IPS-NIHi11 (cell line): ENCODE measurements at regions not wholly inside any gene's neighbourhood (a gene's known extent, or its start where the extent isn't known, plus 50 kb on each side); places are given as distances from the start of the nearest gene placed in this dataset.

ENCODE experiments used
- DNase-seq: peaks from one replicate; pipeline ENCODE4 v3.0.0; 2012; ENCODE audit warnings: mixed read lengths, low spot score

- no peak for DNase-seq
Measured at GRCh38 chr1:234701737-234702341, 91.9 kb upstream of the IRF2BP2 start.

DNA sequence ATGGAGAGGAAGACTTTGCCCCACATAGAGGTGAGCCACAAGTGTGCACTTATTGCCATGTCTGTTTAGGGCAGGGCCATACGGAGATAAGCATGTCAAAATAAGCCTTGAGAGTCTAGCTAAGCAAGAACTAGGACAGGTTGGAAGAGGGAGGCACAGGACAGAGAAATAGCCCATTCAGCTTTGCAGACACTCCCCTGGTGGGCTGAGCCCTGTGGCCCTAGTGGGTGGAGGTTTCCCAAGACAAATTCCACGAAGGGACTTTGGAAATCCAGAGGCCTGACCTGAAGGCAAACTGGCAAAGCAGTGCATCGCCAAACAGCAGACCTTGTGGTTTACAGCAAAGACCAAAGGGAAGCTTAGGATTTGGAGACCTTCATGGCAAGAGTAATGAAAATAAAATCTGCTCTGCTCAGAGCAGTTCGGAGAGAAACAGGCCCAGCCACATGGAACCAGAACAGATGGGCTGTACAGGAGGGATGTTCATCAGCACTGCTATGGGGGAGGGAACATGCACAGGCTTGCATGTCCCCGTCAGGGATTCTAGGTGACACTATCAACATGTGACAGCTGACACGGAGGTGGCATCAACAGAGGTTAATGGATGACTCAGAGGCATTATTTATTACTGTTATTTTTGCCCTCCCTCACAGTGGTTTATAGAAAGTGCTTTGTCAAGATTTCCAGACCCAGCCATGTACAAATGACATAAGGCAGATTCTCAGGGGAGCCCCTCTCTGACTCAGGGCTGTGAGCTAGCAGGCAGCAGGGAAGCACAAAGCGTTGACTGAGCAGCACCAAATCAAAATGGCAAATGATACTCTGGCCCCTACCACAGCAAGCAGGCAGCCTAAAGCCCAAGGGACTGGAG lies 90.1 kb upstream of the IRF2BP2 start:
- no peak for DNase-seq

DNA sequence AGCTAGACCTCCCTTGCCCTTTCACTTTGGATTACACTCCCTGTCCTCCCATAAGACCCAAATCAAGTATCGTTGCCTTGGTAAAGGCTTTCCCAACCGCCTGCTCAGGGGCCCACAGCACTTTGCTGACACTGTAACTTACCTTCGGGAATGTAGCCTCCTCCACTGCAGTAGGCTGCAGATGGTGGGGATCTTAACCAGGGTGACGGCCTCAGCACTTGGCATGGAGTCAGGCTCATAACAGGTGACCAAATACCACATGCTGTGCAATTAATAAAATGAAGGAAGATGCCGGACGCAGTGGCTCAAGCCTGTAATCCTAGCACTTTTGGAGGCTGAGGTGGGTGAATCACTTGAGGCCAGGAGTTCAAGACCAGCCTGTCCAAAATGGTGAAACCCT lies 88.7 kb upstream of the IRF2BP2 start:
- no peak for DNase-seq

GRCh38 chr1:234697741-234698140 lies 87.8 kb upstream of the IRF2BP2 start:
- DNase-seq = no peak

DNA sequence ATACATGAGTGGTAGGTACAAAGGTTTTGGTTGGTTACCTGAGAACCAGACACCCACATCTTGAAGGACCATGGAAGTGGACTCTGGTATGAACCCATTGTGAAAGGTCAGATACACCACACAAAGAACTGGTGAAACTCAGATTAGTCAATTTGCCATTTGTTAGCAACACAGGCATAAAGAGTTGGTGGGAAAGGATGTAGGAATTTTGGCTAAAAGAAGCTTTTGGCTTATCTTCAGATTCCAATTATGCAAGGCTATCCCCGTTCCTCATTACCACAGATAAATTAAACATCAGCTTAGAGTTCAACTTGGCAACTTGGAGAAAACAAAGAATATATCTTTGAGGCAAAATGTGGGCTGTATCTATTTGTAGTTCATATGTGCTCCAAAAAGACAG lies 87.0 kb upstream of the IRF2BP2 start:
- DNase-seq = no peak

GRCh38 chr1:234696148-234696576 lies 86.2 kb upstream of the IRF2BP2 start:
- no peak for DNase-seq

DNA sequence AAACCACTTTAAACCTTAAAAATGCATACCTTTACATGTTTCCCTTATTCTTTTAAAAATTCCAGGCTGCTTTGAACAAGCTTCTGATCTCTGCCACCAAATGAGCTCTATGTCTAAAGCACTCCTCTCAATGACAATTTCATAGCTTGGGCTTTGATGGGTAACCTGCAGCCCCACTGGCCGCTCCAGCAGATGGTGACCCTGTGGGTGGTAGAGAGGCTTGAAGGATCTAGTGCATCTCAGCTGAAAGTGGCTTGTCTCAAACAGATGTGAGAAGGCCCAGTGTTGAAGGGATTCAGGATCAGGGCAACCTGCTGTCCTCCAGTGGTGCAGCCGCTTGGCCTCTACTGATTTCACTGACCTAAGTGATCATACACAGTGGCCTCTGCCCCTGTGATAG lies 84.7 kb upstream of the IRF2BP2 start:
- no peak for DNase-seq

- no peak for DNase-seq
Measured at GRCh38 chr1:234692966-234693580, 83.1 kb upstream of the IRF2BP2 start.

DNA sequence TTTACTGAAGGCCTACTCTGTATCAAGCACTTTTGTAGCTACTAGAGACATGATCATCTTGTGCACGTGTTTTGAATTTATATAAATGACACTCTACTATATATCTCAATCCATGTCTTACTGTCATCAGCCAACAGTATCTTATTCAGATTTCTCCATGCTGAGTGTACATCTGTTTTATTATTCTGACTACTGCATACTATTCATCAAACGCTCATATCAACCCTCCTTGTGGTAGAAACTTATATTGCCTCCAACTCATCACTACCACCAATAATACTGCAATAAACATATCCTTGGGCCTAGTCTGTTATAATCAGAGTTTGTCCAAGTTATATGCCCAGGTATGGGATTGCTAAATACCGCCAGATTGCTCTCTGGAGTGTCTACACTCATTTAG lies 81.6 kb upstream of the IRF2BP2 start:
- DNase-seq = no peak

- no peak for DNase-seq
Measured at GRCh38 chr1:234690872-234691271, 80.9 kb upstream of the IRF2BP2 start.

GRCh38 chr1:234689236-234689635 lies 79.3 kb upstream of the IRF2BP2 start:
- no peak for DNase-seq

- no peak for DNase-seq
Measured at GRCh38 chr1:234687011-234687410, 77.0 kb upstream of the IRF2BP2 start.

- no peak for DNase-seq
Measured at GRCh38 chr1:234686035-234686434, 76.1 kb upstream of the IRF2BP2 start.

DNA sequence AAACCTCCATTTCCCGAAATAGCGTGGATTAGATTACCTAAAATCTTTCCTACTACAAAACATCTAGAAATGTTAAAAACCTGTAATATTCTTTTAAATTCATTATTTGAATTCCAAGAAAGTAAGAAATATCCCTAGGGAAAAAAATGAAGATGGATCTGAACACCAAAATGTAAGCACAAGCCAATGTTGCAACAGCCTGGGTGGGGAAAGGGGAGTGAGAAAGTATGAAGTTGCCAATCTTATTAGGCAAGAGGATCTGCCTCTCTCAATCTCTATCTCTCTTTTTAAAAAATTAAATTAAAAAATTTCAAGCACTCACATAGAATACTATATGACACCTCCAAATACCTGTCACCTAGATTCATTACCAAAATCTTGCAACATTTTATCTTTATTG lies 74.9 kb upstream of the IRF2BP2 start:
- DNase-seq = no peak

GRCh38 chr1:234683861-234684632 lies 74.1 kb upstream of the IRF2BP2 start:
- peak; percentile 63 for DNase-seq

- no peak for DNase-seq
Measured at GRCh38 chr1:234683127-234683860, 73.3 kb upstream of the IRF2BP2 start.

- no peak for DNase-seq
Measured at GRCh38 chr1:234681990-234682389, 72.0 kb upstream of the IRF2BP2 start.

- DNase-seq = no peak
Measured at GRCh38 chr1:234681065-234681464, 71.1 kb upstream of the IRF2BP2 start.

- DNase-seq = no peak
Measured at GRCh38 chr1:234680331-234680904, 70.4 kb upstream of the IRF2BP2 start.

- peak; percentile 88 for DNase-seq
Measured at GRCh38 chr1:234676103-234676594, 66.2 kb upstream of the IRF2BP2 start.

GRCh38 chr1:234675572-234675971 lies 65.6 kb upstream of the IRF2BP2 start:
- no peak for DNase-seq
